GM21786 (cell line): ENCODE measurements at regions not wholly inside any gene's neighbourhood (a gene's known extent, or its start where the extent isn't known, plus 50 kb on each side); places are given as distances from the start of the nearest gene placed in this dataset.
A peak's percentile ranks its signal among the peaks of the same experiment; 100 is the strongest.
"Not testable (repeated sequence)": the region's sequence is repeated elsewhere in the genome, so short reads cannot be mapped to it uniquely, and the experiment has no call there.

Source experiments
- ATAC-seq: cut with Tn5 transposase; IDR thresholded peaks from one replicate; pipeline ENCODE4 v1.9.1; 2021; ENCODE audit not compliant: unreplicated experiment

- not testable (repeated sequence) for ATAC-seq
Observed at GRCh38 chr16:72729552-72729951, 318.4 kb downstream of the ZFHX3 start.

GRCh38 chr16:72728516-72728915, 319.4 kb downstream of the ZFHX3 start:
- no peak for ATAC-seq

GRCh38 chr16:72727565-72727964, 320.4 kb downstream of the ZFHX3 start:
- ATAC-seq, result no peak

DNA sequence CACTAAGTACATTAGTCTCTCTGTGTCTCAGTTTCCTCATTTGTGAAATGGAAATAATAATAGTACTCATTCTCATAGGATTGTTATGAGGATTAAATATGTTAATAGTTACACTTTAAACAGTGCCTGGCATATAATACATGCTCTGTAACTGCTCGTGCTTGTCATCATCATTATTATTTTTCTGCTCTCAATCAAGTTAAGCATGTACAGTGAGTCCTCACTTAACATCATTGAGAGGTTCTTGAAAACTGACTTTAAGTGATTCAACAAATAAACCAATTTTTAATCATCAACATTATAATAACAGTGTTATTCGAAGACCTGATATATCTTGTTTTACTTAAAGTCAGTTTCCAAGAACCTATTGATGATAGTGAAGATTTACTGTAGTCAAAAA, 322.3 kb downstream of the ZFHX3 start:
- ATAC-seq, result no peak

DNA sequence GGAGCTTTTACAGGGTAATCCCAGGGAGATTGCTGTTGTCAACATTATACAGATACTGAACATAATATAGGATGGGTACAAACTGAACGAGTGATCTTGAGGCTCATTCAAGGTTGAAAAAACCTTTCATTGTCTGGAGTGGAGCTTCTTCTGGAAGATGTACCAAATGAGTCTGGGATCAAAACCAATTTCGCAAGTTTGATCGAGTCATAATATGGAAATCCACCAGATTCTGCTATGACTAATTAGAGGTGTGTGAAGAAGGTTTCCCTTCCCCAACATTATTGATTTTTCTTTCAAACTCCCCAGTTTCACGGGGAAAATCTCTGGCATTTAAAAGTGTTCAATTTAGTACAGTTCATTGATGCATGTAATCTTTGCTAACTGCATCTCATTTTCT, 324.1 kb downstream of the ZFHX3 start:
- ATAC-seq, result no peak

- no peak for ATAC-seq
Observed at GRCh38 chr16:72722552-72722951, 325.4 kb downstream of the ZFHX3 start.

GRCh38 chr16:72721981-72722380, 325.9 kb downstream of the ZFHX3 start:
- no peak for ATAC-seq

- ATAC-seq, result no peak
Observed at GRCh38 chr16:72715267-72715666, 332.7 kb downstream of the ZFHX3 start.

- no peak for ATAC-seq
Observed at GRCh38 chr16:72711823-72712222, 336.1 kb downstream of the ZFHX3 start.

DNA sequence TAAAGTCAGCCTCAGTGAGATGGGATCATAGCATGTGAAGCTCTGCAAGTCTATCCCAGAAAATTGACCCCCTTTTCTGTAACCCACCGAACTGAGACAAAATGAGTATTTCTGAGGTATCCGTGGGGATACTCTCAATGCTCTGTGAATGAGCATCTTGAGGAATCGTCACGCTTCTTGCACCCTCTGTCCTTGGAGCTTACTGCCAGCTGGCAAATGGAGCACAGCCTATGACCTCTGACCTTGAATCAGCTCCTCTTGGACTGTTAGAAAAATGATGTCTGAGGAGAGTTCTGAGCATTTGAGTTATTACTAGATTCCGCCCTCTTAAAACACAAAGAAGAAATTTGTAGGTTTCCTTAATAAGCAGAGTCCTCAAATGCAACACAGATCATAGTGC, 342.1 kb downstream of the ZFHX3 start:
- no peak for ATAC-seq

DNA sequence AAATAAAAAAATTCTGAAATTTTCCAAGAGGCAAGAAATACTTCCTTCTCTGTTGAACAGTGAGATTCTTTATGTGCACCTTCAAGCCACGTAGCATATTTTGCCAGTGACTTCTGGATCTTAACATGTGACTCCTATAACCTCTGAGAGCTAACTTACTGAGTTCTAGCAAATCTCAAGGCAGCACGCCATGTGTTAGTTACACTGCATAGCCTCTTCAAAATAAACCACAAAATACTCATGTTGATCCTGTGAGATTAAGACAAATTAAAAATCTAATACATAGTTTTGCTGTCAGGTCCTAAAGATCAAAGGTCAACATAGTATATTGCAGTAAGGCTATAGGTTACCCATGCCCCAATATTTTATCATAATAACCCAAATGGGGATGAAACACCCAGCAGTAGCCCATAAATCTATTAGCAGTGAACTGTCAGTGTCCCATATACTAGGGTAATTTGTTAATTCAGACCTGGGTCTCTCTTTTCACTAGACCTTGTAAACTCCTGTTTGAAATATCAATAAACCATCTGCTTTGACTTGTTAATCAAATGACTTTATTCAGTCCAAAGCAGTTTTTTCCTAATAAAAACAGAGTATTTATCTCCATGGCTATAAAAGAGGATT, 343.1 kb downstream of the ZFHX3 start:
- no peak for ATAC-seq

DNA sequence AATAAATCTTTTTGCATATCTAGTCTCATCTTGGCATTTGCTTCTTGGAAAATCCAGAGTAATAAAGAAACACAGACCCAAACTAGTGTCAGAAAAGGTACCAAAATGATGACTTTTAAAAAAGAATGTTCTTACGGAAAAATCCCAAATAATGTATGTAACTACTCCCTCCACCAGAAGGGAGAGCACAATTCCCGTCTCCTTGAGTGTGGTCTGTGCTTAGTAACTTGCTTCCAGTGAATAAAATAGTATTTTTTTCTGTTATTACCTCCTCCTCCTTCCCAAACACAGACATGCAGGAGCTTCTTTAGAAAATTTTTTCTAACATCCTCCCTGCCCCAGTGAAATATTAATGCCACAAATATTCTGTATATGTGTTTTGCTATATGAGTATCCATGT, 358.1 kb downstream of the ZFHX3 start:
- ATAC-seq, result no peak

DNA sequence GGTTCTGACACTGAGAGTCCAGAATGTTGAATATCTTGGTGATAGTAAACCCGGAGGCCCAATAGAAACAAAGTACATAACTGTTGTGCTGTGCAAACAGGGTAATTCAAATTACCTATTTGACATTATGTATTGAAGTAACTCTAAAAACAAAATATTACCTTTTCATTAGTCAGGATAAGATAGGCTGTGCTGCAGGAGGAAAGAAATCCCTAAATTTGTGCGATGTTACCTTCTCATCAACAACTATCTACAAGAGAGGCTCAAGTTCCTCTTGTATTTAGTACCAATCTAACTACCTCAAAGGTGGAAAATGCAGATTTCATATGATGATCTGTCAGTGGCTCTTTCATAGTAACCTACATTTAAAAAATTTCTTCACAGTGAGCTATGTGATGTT, 367.2 kb downstream of the ZFHX3 start:
- no peak for ATAC-seq

DNA sequence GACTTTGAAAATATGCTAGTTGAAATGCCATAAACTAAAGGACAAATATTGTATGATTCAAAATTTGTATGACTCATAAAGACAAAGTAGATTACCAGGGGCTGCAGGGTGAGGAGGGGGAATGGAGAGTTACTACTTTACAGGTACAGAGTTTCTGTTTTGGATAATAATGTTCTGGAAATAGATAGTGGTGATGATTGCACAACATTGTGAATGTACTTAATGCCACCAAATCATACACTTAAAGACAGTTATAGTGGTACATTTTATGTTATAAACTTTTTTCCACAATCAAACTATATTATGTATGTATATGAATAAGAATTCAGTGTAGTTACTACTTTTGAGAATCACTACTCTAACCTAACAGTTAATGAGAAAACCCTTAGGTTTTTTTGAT, 368.1 kb downstream of the ZFHX3 start:
- no peak for ATAC-seq

- no peak for ATAC-seq
Observed at GRCh38 chr16:72677662-72678447, 370.1 kb downstream of the ZFHX3 start.

DNA sequence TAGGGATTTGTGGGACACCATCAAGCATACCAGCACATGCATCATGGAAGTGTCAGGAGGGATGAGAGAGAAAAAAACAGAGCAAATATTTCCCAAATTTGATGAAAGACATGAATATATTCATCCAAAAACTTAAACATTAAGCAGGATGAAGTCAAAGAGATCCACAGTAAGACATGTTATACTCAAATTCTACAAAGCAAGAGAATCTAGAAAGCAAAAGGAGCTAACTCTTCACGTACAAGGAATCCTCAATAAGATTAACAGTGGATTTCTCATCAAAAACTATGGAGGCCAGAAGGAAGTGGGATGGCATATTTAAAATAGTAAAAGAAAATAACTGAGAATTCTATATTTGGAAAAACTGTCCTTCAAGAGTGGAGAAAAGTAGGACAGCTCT, 374.8 kb downstream of the ZFHX3 start:
- ATAC-seq, result no peak

- no peak for ATAC-seq
Observed at GRCh38 chr16:72666267-72666666, 381.7 kb downstream of the ZFHX3 start.

DNA sequence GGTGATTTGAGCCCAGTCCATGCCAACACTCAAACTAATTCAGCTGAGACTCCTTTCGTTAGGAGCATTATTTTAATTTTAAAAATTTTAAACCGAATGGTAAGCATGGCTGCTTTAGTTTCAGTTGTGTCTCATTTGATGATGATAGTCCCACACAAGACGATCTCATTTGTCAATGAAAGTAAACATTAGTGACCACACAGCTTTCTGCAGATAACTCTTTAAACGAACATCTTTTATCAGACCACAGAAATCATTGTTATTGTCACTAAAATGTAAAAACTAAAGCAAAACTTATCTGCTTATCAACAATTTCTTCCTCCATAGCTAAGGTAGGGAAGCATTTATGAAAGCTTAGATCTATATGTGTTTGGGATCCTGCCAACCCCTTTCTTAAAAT, 382.2 kb downstream of the ZFHX3 start:
- no peak for ATAC-seq

- ATAC-seq, result peak; percentile 100
Observed at GRCh38 chr16:72664509-72665408, 383.2 kb downstream of the ZFHX3 start.

DNA sequence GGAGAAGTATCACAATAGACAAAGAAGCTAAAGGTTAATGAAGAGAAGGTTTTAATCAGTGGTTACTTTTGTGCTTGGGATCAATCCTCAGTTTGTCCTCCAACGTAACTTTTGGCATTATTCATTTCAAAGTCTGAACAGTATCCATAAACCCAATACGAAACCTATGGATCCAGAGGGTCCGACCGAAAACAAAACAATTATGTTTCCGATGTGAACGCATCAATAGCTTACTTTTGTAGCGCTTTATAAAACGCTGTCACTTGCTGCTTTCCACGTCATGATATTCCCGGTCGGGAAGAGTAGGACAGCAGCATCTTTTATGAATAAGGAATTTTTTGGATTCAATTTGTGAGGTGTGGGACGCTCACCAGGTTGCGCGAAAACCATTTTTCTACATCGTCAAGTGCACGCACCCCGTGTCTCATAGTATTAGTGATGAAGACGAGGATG, 383.8 kb downstream of the ZFHX3 start:
- ATAC-seq, result no peak

GRCh38 chr16:72658888-72659717, 388.8 kb downstream of the ZFHX3 start:
- ATAC-seq, result no peak
